ENCODE measurements at regions not wholly inside any gene's neighbourhood (a gene's known extent, or its start where the extent isn't known, plus 50 kb on each side); places are given as distances from the start of the nearest gene placed in this dataset.

DNA sequence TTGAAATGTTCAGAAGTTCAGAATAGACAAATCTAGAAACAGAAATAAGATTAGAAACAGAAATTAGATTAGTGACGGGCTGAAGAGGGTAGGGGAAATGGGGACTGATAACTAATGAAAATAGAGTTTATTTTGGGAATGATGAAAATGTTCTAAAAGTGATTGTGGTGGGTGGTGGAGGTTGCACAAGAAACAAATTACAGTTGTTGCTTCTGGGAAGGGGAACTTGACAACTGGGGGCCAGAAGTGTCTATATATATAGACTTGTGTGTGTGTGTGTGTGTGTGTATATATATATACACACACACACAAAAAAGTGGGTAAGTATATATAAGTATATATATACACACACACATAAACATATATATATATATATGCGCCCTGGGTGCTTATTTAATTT, 86.5 kb upstream of the RREB1 start:
- TF ChIP-seq, protein P1, sequence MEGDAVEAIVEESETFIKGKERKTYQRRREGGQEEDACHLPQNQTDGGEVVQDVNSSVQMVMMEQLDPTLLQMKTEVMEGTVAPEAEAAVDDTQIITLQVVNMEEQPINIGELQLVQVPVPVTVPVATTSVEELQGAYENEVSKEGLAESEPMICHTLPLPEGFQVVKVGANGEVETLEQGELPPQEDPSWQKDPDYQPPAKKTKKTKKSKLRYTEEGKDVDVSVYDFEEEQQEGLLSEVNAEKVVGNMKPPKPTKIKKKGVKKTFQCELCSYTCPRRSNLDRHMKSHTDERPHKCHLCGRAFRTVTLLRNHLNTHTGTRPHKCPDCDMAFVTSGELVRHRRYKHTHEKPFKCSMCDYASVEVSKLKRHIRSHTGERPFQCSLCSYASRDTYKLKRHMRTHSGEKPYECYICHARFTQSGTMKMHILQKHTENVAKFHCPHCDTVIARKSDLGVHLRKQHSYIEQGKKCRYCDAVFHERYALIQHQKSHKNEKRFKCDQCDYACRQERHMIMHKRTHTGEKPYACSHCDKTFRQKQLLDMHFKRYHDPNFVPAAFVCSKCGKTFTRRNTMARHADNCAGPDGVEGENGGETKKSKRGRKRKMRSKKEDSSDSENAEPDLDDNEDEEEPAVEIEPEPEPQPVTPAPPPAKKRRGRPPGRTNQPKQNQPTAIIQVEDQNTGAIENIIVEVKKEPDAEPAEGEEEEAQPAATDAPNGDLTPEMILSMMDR (IDR thresholded peaks at IDR 0.05), result no peak
- no peak for TF ChIP-seq POLR2A (IDR thresholded peaks at IDR 0.05)

All from body of pancreas (tissue), 4 donors.